HG03457 (cell line): ENCODE measurements at regions not wholly inside any gene's neighbourhood (a gene's known extent, or its start where the extent isn't known, plus 50 kb on each side); places are given as distances from the start of the nearest gene placed in this dataset.
A peak's percentile ranks its signal among the peaks of the same experiment; 100 is the strongest.
"Not testable (repeated sequence)": the region's sequence is repeated elsewhere in the genome, so short reads cannot be mapped to it uniquely, and the experiment has no call there.

Source experiments
- ATAC-seq: cut with Tn5 transposase; IDR thresholded peaks from one replicate; pipeline ENCODE4 v1.9.1; 2021; ENCODE audit warnings: moderate number of reproducible peaks; ENCODE audit not compliant: unreplicated experiment

GRCh38 chr5:18395126-18396110, 761.2 kb downstream of the TAF11L14 start:
- no peak for ATAC-seq

DNA sequence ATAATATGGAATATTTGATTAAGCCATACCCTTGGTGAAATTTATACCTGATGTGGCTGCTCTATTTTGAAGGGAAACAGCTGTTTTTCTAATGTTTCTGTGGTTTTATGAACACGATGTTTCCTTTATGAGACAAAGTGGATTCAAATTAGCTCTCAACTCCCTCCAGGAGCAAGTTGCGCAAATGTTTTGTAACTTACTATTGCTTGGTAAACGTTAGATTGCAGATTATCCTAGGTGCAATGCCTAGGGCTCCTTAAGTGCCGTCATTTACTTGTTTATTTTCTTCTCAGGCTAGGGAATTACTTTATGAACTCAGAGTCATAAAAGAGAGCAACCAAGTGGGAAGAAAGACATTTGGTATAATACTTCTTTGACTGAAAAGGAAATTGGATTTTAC, 763.1 kb downstream of the TAF11L14 start:
- no peak for ATAC-seq

DNA sequence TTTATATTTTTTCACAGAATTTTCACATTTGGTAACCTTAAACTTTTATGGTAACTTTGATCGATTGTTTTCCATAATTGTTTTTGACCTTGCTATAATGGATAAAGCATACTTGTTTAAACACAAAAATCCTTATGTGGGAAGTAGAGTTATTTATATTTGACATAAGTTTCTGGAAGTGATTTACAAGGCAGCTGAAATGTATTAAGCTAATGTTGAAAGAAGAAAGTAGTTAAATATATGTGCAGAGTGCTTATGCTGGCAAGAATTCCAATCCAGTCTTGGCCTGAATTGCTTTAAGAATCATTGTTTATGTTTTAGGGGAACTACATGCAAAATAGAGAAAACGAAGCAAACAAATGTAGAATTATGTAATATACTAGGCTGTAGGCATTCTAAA, 763.6 kb downstream of the TAF11L14 start:
- no peak for ATAC-seq

DNA sequence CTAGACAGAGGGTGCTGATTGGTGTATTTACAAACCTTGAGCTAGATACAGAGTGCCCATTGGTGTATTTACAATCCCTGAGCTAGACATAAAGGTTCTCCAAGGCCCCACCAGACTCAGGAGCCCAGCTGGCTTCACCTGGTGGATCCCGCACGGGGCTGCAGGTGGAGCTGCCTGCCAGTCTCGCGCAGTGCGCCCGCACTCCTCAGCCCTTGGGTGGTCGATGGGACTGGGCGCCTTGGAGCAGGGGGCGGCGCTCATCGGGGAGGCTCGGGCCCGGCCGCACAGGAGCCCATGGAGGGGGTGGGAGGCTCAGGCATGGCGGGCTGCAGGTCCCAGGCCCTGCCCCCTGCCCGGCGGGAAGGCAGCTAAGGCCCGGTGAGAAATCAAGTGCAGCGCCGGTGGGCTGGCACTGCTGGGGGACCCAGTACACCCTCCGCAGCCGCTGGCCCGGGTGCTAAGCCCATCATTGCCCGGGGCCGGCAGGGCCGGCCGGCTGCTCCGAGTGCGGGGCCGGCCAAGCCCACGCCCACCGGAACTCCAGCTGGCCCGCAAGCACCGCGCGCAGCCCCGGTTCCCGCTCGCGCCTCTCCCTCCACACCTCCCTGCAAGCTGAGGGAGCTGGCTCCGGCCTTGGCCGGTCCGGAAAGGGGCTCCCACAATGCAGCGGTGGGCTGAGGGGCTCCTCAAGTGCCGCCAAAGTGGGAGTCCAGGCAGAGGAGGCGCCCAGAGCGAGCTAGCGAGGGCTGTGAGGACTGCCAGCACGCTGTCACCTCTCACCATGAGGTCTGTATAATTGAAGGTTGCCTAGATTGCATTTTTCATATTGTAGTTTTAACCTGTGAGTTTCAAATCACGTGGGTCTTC, 765.4 kb downstream of the TAF11L14 start:
- not testable (repeated sequence) for ATAC-seq

GRCh38 chr5:18403141-18403540, 768.9 kb downstream of the TAF11L14 start:
- ATAC-seq = no peak

DNA sequence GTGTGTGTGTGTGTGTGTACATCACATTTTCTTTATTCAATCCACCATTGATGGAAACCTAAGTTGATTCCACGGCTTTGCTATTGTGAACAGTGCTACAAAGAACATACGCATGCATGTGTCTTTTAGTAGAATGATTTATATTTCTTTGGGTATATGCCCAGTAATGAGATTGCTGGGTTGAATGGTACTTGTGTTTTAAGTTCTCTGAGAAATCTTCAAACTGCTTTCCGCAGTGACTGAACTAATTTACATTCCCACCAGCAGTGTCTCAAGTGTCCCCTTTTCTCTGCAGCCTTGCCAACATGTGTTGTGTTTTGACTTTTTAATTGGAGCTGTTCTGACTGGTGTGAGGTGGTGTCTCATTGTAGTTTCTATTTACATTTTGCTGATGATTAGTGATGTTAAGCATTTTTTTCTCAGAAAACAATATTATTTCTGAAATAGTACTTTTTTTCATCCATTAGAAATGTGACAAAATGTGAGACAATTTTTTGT, 769.7 kb downstream of the TAF11L14 start:
- no peak for ATAC-seq

DNA sequence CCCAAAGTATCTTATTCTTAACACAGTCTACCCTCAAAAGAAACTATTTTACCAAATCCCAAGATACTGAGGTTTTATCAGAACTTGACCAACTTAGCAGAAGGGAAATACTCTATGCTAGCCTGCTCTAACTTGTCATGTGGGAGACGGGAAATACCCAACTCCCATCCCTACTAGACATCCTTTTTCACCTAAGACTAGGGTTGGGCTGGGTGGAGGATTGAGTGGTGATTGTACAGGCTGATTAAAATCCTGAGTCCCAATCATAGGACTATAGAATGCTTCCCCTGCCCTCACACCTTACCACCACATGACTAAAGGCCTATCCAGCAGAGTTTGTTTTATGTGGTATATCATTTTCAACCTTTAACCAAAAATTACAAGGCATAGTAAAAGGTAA, 786.5 kb downstream of the TAF11L14 start:
- ATAC-seq = no peak

GRCh38 chr5:18433336-18433735, 799.1 kb downstream of the TAF11L14 start:
- ATAC-seq = no peak

DNA sequence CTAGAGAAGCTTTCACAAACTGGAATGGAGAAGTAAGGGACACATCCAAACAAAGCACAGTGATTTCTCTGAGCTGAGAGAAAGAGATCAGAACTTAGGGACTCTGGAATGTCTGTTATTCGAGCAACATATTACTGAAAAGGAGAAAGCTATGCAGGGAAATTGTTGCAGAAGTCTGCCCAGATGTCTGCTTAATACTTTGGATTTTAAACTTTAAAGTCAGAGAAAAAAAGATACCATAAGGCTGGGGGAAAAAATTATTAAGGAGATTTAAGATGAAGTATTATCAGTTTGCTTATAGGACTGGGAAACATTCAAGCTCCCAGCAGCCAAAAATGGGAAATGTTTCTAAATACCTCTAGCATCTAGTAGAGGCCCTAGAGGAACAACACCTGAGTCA, 803.9 kb downstream of the TAF11L14 start:
- no peak for ATAC-seq

- no peak for ATAC-seq
These were observed 821.3 kb downstream of the TAF11L14 start for GRCh38 chr5:18455521-18455920.

DNA sequence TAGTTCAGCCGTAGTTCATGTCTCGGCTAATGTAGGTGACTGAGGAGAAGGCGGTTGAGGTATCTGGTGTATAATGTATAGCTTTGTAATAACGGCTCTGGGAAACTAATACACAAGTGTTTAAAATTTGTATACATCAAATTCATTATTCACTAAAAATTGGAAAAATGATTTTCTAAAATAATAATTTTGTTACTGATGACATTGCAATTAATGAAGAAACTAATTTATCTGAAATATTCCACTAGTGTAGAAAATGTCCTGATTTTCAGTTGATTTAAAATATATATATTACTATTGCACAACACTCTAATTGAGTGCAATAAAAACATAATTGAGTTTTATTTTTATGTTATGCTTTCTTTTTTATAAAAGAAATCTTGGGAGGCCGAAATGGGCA, 823.0 kb downstream of the TAF11L14 start:
- ATAC-seq = no peak

DNA sequence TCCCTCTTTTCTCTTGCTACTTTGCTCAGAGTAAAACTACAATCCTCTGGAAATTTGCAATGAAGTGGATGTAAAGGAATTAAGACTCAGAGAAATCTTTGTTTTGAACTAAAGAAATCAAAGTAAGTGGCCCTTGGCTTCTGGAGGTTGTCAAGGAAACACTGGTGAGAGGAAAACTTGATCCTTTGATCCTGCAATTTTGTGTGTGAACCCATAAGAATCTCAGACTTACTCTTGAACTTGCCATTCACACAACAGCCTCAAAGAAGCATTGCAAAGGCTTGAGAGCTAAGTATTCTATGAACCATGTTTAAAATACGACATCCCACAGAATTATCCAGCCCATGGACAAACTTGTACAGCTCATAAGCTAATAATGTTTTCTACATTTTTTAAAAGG, 827.5 kb downstream of the TAF11L14 start:
- no peak for ATAC-seq

- ATAC-seq = peak; percentile 85
These were observed 831.8 kb downstream of the TAF11L14 start for GRCh38 chr5:18465833-18466681.

DNA sequence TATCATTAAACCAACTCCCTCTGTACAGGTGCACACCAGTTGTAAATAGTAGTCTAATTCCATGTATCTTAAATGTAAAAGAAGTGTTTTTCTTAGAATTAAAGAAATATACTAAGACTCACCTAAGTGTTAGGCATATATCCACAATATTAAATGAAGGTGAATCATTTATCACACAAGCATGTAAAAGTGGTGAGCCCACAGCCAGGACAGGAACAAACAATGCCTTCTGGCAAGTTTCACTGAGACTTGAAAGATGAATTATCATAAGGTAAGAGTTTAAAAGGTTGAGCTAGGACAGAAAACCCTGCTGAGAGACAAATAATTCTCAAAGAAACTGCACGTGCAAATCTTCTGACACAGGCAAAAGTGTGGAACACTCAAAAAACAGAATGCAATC, 832.5 kb downstream of the TAF11L14 start:
- ATAC-seq = no peak

- ATAC-seq = not testable (repeated sequence)
These were observed 837.5 kb downstream of the TAF11L14 start for GRCh38 chr5:18471791-18472190.

GRCh38 chr5:18483451-18483850, 849.2 kb downstream of the TAF11L14 start:
- no peak for ATAC-seq

DNA sequence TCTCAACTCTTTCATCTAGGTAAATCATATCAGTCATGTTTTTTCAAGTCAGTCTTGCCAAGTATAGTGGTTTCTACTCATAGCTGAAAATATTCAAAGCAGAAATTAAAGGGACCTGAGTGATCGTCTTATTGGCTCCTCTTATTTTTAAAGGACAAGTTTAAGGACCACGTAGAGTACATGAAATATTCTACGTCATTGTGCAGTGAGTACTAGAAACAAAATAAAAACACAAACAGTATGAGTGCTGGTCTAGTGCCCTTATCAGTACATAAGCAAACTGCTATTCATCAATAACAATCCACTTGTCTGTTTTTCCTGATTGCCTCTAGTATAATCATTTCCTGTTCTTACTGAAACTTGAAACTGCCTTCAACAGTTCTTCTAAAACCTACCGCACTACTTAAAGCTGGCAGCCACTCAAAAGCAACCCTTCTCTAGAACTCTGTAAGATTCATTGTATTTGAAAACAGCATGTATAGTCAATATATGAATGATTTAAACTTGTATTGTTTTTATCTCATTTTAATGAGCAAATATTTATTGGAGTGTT, 853.7 kb downstream of the TAF11L14 start:
- ATAC-seq = no peak

- ATAC-seq = no peak
These were observed 855.4 kb downstream of the TAF11L14 start for GRCh38 chr5:18489703-18490102.

GRCh38 chr5:18491349-18491748, 857.1 kb downstream of the TAF11L14 start:
- no peak for ATAC-seq

DNA sequence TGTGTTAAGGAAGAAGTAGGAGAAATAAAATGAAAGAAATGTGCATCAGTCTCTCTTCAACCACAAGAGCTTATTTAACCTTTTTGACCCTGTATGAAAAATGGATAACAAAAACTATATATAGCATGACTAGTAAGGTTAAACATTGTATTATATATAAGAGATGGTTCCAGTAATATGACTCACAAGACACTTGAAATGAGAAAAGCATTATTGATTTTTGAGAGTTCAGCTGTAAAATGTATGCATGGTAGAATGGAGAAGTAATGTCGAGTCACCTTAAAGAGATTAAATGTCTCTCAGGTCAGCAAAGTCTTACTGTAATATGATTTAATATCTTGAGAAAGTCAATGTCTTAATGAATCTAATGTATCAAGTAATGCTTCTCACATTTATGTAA, 860.9 kb downstream of the TAF11L14 start:
- ATAC-seq = no peak
